GM12873 (cell line): ENCODE measurements at regions not wholly inside any gene's neighbourhood (a gene's known extent, or its start where the extent isn't known, plus 50 kb on each side); places are given as distances from the start of the nearest gene placed in this dataset.

Experiments
- TF ChIP-seq, protein P1 (sequence below): IDR thresholded peaks from 2 replicates; pipeline ENCODE4 v1.5.1; 2012; ENCODE audit warnings: low read depth, mild to moderate bottlenecking, moderate library complexity, low read length, control low read depth; ENCODE audit not compliant: insufficient read depth; ENCODE audit errors: missing control alignments

DNA sequence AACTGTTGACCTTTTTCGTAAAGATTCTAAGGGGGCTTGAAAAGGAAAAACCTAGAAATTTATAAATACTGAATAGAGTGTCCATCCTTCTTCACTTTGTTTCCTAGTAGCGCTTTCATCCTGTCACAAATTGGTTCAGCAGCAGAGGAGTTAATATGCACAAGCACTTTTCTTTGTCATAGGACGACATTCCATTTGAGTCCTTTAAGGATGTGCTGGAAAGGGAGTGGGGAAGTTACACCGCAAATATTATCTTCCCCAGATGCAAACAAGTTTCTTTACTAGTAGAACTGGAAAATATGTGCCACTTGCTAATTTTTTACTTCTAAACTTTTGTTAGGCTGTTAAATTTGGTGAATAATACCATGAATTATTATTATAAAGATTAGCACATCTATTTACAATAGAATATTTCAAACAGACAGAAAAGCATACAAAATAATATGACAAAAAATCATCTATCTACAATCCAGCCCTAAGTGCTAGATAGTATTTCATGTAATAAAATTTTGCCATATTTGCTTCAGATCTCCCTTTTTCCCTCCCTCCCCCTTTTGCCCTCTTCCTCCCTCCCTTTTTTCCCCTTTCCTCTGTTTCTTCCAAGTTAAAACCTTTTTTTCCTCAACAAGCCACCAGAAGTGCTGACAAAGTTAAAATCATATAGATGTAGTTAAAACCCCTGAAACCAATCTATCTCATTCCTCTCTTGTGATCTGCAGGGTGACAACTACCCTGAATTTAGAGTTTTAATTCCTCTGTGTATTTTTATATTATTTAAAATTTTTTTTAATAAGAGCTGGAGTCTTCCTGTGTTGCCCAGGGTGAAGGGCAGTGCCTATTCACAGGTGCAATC lies 50.5 kb upstream of the MAP4K3 start:
- TF ChIP-seq, protein P1, sequence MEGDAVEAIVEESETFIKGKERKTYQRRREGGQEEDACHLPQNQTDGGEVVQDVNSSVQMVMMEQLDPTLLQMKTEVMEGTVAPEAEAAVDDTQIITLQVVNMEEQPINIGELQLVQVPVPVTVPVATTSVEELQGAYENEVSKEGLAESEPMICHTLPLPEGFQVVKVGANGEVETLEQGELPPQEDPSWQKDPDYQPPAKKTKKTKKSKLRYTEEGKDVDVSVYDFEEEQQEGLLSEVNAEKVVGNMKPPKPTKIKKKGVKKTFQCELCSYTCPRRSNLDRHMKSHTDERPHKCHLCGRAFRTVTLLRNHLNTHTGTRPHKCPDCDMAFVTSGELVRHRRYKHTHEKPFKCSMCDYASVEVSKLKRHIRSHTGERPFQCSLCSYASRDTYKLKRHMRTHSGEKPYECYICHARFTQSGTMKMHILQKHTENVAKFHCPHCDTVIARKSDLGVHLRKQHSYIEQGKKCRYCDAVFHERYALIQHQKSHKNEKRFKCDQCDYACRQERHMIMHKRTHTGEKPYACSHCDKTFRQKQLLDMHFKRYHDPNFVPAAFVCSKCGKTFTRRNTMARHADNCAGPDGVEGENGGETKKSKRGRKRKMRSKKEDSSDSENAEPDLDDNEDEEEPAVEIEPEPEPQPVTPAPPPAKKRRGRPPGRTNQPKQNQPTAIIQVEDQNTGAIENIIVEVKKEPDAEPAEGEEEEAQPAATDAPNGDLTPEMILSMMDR: no peak

DNA sequence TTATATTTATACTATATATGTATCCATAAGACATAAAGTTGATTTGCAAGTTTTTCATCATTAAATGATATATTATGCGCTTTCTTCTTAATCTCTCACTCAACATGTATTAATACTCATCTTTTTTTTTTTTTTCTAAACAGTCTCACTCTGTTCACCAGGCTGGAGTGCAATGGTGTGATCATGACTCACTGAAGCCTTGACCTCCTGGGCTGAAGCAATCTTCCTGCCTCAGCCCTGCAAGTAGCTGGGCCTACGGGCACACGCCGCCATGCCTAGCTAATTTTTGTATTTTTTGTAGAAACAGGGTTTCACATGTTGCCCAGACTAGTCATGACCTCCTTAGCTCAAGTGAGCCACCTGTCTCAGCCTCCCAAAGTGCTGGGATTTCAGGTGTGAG lies 51.4 kb upstream of the MAP4K3 start:
- TF ChIP-seq, protein P1: no peak

DNA sequence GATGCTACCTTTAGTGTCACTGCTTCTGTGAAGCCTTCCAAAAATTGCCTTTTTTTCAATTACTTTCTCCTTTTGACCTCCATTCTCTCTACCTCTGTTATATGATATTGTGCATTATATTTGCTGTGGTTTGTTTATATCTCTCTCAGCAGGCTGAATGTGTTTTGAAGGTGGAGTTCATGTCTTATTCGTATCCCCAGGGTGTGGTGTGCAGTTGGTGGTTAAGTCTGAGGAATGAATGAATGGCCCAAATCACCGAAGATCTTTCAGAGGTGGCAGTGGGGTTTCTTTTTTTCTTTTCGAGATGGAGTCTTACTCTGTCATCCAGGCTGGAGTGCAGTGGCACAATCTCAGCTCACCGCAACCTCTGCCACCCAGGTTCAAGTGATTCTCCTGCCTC lies 53.5 kb upstream of the MAP4K3 start:
- TF ChIP-seq, protein P1: no peak

DNA sequence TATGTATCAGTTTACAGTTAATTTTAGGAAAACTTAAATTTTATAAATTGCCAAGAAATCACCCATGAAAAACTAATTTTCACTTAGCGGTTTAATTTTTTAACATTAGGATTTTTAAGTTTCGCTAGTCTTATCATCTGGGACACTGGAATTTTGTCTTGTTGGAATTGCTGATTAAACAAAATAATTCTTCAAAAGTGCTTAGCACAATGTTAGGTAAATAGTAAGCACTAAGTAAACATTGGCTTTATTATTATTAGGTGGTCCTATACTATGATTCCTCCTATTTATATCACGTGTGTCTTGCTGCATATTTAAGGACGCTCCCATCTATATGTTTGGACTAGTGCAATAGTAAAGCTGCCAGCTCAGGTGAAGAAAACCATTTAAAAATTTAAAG lies 54.6 kb upstream of the MAP4K3 start:
- TF ChIP-seq, protein P1: no peak

DNA sequence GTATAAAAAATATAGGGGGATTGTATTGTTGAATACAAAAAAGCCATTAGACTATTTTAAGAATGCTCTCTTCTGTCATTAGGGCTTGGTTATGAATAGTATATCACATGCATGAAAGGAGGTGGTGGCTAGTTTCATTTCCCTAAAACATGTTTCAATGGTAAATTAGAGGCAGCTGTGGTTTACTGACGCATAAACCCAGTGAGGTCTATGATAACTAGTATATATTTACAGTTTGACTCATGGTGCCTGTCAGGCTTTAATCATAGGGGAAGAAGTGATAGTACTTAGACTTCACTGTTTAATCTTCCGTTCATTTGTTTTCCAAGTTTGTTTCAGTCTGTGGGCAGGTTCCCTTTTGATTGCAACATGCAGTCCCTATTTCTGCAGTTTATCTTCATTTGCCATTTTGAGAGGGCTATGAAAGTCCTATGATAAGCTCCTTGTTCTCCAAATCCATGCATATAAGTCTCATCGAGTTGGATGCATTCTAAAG lies 55.1 kb upstream of the MAP4K3 start:
- TF ChIP-seq, protein P1: no peak

DNA sequence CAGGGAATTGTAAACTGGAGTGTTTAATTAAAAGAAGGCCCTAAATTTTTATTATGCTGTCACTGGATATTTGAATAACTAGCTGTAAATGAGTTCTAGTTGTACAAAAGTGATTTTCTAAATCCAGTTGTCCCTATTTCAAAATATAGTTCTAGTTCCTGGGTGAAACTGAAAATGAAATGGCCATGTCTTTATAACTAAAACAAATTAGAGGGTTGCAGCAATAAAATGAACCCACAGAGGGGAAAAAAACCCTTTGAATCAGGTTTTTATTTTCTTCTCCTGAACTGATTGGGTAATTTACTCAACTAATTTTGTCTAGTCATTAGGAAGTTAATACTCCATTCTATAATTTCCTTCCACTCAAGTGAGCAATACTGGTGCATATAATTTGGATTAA lies 55.6 kb upstream of the MAP4K3 start:
- TF ChIP-seq, protein P1: no peak

DNA sequence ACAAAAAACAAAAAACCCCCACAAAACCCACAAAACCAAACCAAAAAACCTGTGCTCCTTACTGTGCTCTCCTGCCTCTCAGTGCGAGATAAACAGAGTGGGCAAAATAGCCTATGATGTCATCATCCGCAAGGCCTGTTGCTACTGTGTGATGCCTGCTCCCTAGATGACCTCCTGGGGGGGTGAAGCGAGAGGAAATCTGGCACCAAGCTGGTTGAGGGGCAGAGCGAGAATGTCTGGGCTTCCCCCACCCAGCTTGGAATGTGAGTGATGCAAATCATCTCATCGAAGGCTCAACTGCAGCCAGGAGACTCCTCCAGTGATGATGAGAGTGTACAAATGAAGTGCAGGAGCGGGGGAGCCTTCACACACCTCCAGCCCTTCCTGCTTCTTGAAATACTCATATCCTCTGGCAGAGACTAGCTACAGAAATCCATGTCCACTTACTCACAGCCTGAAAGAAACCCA lies 57.7 kb upstream of the MAP4K3 start:
- TF ChIP-seq, protein P1: no peak
